ENCODE measurements at regions not wholly inside any gene's neighbourhood (a gene's known extent, or its start where the extent isn't known, plus 50 kb on each side); places are given as distances from the start of the nearest gene placed in this dataset.
"Not testable (repeated sequence)": the region's sequence is repeated elsewhere in the genome, so short reads cannot be mapped to it uniquely, and the experiment has no call there.

- H3K9ac ChIP-seq (ENCODE audit: low read length in 3 of 3); H3K36me3 ChIP-seq (ENCODE audit: control insufficient read depth in 2 of 3, insufficient read depth in 3 of 3, low read length in 3 of 3); H3K4me1 ChIP-seq (ENCODE audit: control insufficient read depth in 2 of 3, insufficient read depth in 2 of 3, low read depth in 1 of 3, low read length in 3 of 3); H3K9me3 ChIP-seq (ENCODE audit: control insufficient read depth in 2 of 3, insufficient read depth in 1 of 3, low read length in 3 of 3); intact Hi-C loops (cut with DNase I); H3K27me3 ChIP-seq (ENCODE audit: control insufficient read depth, insufficient read depth, low read length); H3K27ac ChIP-seq (ENCODE audit: low read depth in 2 of 2, low read length in 2 of 2): not testable (repeated sequence)
- DNase-seq (peak in 2 of 5 donors; percentile 26 to 28), FAIRE-seq (peak; percentile 95)
- H3K4me3 ChIP-seq (ENCODE audit: low read length in 3 of 3): peak overlapping the region; percentile 9 to 49 (median 24)
- peak; percentile 24 for TF ChIP-seq CTCF (IDR thresholded peaks at IDR 0.05; ENCODE audit: borderline replicate concordance, extremely low read depth, insufficient read depth)
Measured at GRCh38 chr7:128608678-128609421, 63.2 kb upstream of the GARIN1A start.

- H3K36me3 ChIP-seq (ENCODE audit: control insufficient read depth in 2 of 3, insufficient read depth in 3 of 3, low read length in 3 of 3); H3K27ac ChIP-seq (ENCODE audit: low read depth in 2 of 2, low read length in 2 of 2); H3K27me3 ChIP-seq (ENCODE audit: control insufficient read depth, insufficient read depth, low read length); FAIRE-seq; H3K9ac ChIP-seq (ENCODE audit: low read length in 3 of 3); H3K9me3 ChIP-seq (ENCODE audit: control insufficient read depth in 2 of 3, insufficient read depth in 1 of 3, low read length in 3 of 3); DNase-seq; intact Hi-C loops (cut with DNase I); H3K4me1 ChIP-seq (ENCODE audit: control insufficient read depth in 2 of 3, insufficient read depth in 2 of 3, low read depth in 1 of 3, low read length in 3 of 3); H3K4me3 ChIP-seq (ENCODE audit: low read length in 3 of 3): not testable (repeated sequence)
Measured at GRCh38 chr7:128613366-128613765, 58.7 kb upstream of the GARIN1A start.

- intact Hi-C loops (cut with DNase I); H3K4me3 ChIP-seq (ENCODE audit: low read length in 3 of 3); H3K27ac ChIP-seq (ENCODE audit: low read depth in 2 of 2, low read length in 2 of 2); H3K27me3 ChIP-seq (ENCODE audit: control insufficient read depth, insufficient read depth, low read length); H3K9me3 ChIP-seq (ENCODE audit: control insufficient read depth in 2 of 3, insufficient read depth in 1 of 3, low read length in 3 of 3); DNase-seq; H3K9ac ChIP-seq (ENCODE audit: low read length in 3 of 3); FAIRE-seq; H3K36me3 ChIP-seq (ENCODE audit: control insufficient read depth in 2 of 3, insufficient read depth in 3 of 3, low read length in 3 of 3); H3K4me1 ChIP-seq (ENCODE audit: control insufficient read depth in 2 of 3, insufficient read depth in 2 of 3, low read depth in 1 of 3, low read length in 3 of 3): not testable (repeated sequence)
Measured at GRCh38 chr7:128614812-128615211, 57.3 kb upstream of the GARIN1A start.

GRCh38 chr7:128616799-128617198 is 55.3 kb upstream of the GARIN1A start:
- H3K4me1 ChIP-seq (ENCODE audit: control insufficient read depth in 2 of 3, insufficient read depth in 2 of 3, low read depth in 1 of 3, low read length in 3 of 3); H3K9me3 ChIP-seq (ENCODE audit: control insufficient read depth in 2 of 3, insufficient read depth in 1 of 3, low read length in 3 of 3); FAIRE-seq; DNase-seq; H3K36me3 ChIP-seq (ENCODE audit: control insufficient read depth in 2 of 3, insufficient read depth in 3 of 3, low read length in 3 of 3); H3K9ac ChIP-seq (ENCODE audit: low read length in 3 of 3); H3K4me3 ChIP-seq (ENCODE audit: low read length in 3 of 3); intact Hi-C loops (cut with DNase I); H3K27ac ChIP-seq (ENCODE audit: low read depth in 2 of 2, low read length in 2 of 2); H3K27me3 ChIP-seq (ENCODE audit: control insufficient read depth, insufficient read depth, low read length): not testable (repeated sequence)

Data from kidney (tissue), 13 donors.